ENCODE measurements at regions not wholly inside any gene's neighbourhood (a gene's known extent, or its start where the extent isn't known, plus 50 kb on each side); places are given as distances from the start of the nearest gene placed in this dataset.

DNA sequence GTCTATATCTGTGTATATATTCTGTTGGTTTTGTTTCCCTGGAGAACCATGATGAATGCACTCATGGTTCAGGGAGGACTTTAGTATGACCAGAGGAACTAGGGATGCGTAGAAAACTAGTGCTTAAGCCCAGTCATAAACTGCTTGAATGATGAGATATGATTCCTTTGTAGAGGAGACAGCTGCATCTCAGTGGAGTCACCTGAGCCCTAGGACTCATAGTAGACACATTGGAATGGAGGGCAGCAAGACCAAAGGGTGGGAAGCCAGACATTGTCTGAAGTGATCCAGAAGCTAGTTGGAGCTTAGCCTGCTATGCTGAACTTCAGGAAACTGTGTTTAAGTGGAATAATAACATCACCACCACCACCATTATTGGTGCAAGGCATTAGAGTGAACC lies 89.5 kb upstream of the SPATA13 start:
- no peak for TF ChIP-seq SP1 (IDR thresholded peaks at IDR 0.05)
- TF ChIP-seq, protein P1, sequence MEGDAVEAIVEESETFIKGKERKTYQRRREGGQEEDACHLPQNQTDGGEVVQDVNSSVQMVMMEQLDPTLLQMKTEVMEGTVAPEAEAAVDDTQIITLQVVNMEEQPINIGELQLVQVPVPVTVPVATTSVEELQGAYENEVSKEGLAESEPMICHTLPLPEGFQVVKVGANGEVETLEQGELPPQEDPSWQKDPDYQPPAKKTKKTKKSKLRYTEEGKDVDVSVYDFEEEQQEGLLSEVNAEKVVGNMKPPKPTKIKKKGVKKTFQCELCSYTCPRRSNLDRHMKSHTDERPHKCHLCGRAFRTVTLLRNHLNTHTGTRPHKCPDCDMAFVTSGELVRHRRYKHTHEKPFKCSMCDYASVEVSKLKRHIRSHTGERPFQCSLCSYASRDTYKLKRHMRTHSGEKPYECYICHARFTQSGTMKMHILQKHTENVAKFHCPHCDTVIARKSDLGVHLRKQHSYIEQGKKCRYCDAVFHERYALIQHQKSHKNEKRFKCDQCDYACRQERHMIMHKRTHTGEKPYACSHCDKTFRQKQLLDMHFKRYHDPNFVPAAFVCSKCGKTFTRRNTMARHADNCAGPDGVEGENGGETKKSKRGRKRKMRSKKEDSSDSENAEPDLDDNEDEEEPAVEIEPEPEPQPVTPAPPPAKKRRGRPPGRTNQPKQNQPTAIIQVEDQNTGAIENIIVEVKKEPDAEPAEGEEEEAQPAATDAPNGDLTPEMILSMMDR (IDR thresholded peaks at IDR 0.05; ENCODE audit: low read depth, low read length, missing input control) = no peak
- TF ChIP-seq, protein P2, sequence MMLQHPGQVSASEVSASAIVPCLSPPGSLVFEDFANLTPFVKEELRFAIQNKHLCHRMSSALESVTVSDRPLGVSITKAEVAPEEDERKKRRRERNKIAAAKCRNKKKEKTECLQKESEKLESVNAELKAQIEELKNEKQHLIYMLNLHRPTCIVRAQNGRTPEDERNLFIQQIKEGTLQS (IDR thresholded peaks at IDR 0.05) = no peak
- TF ChIP-seq, protein P3, sequence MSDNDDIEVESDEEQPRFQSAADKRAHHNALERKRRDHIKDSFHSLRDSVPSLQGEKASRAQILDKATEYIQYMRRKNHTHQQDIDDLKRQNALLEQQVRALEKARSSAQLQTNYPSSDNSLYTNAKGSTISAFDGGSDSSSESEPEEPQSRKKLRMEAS (IDR thresholded peaks at IDR 0.05) = no peak
- TF ChIP-seq, protein P4, sequence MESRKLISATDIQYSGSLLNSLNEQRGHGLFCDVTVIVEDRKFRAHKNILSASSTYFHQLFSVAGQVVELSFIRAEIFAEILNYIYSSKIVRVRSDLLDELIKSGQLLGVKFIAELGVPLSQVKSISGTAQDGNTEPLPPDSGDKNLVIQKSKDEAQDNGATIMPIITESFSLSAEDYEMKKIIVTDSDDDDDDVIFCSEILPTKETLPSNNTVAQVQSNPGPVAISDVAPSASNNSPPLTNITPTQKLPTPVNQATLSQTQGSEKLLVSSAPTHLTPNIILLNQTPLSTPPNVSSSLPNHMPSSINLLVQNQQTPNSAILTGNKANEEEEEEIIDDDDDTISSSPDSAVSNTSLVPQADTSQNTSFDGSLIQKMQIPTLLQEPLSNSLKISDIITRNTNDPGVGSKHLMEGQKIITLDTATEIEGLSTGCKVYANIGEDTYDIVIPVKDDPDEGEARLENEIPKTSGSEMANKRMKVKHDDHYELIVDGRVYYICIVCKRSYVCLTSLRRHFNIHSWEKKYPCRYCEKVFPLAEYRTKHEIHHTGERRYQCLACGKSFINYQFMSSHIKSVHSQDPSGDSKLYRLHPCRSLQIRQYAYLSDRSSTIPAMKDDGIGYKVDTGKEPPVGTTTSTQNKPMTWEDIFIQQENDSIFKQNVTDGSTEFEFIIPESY (IDR thresholded peaks at IDR 0.05) = no peak
